Neuronal stem cell (in vitro differentiated cells): ENCODE measurements at regions not wholly inside any gene's neighbourhood (a gene's known extent, or its start where the extent isn't known, plus 50 kb on each side); places are given as distances from the start of the nearest gene placed in this dataset.

Experiments used
- DNase-seq: peaks from one replicate; pipeline ENCODE4 v3.0.0-alpha.2; 2013; ENCODE audit warnings: low spot score
- H2AFZ ChIP-seq: one replicate; pipeline ENCODE4 v1.6.1; 2013; ENCODE audit warnings: mild to moderate bottlenecking, low read length, inconsistent platforms
- H2AK5ac ChIP-seq: 2 replicates; pipeline ENCODE4 v1.6.1; 2013; ENCODE audit warnings: low read depth, mild to moderate bottlenecking, inconsistent platforms, low read length, moderate library complexity, mixed read lengths
- H2BK120ac ChIP-seq: 2 replicates; pipeline ENCODE4 v1.6.1; 2013; ENCODE audit warnings: low read depth, mild to moderate bottlenecking, inconsistent platforms, low read length, moderate library complexity, mixed read lengths
- H2BK12ac ChIP-seq: one replicate; pipeline ENCODE4 v1.6.1; 2013; ENCODE audit warnings: low read length, inconsistent platforms
- H2BK15ac ChIP-seq: 2 replicates; pipeline ENCODE4 v1.6.1; 2013; ENCODE audit warnings: mild to moderate bottlenecking, low read length, inconsistent platforms, mixed read lengths
- H2BK5ac ChIP-seq: one replicate; pipeline ENCODE4 v1.6.1; 2013; ENCODE audit warnings: inconsistent platforms, mild to moderate bottlenecking, low read length, moderate library complexity
- H3K14ac ChIP-seq: one replicate; pipeline ENCODE4 v1.6.1; 2013; ENCODE audit warnings: low read length, inconsistent platforms
- H3K18ac ChIP-seq: 2 replicates; pipeline ENCODE4 v1.6.1; 2013; ENCODE audit warnings: low read length, inconsistent platforms
- H3K23ac ChIP-seq: 2 replicates; pipeline ENCODE4 v1.6.1; 2013; ENCODE audit warnings: low read depth, mild to moderate bottlenecking, mixed read lengths, low read length, inconsistent platforms; ENCODE audit not compliant: poor library complexity
- H3K27ac ChIP-seq: replicated peaks from 3 replicates; pipeline ENCODE4 v1.5.1; 2013; ENCODE audit warnings: low read length, inconsistent platforms
- H3K27me3 ChIP-seq, 3 experiments: 2 replicates each; pipeline ENCODE4 v1.6.1; 2013; ENCODE audit warnings: low read length in 3 of 3, mild to moderate bottlenecking in 2 of 3, inconsistent platforms in 1 of 3, low read depth in 1 of 3, mixed read lengths in 1 of 3, moderate library complexity in 1 of 3; ENCODE audit not compliant: control insufficient read depth in 3 of 3, insufficient read depth in 3 of 3
- H3K36me3 ChIP-seq, 2 donors: replicated peaks in 1 of 2; 2 replicates each; pipeline ENCODE4 v1.6.1; 2013; ENCODE audit warnings: low read length in 2 of 2; ENCODE audit not compliant: control insufficient read depth in 2 of 2, insufficient read depth in 2 of 2
- H3K4ac ChIP-seq: 2 replicates; pipeline ENCODE4 v1.6.1; 2013; ENCODE audit warnings: inconsistent platforms, mild to moderate bottlenecking, low read length, moderate library complexity
- H3K4me1 ChIP-seq, 2 donors: 1 replicate in 1 of 2; 2 replicates in 1 of 2; pipeline ENCODE4 v1.6.1; 2013; ENCODE audit warnings: low read length in 2 of 2, low read depth in 1 of 2; ENCODE audit not compliant: control insufficient read depth in 2 of 2, insufficient read depth in 1 of 2
- H3K4me2 ChIP-seq: one replicate; pipeline ENCODE4 v1.6.1; 2013; ENCODE audit warnings: mild to moderate bottlenecking, low read length, inconsistent platforms; ENCODE audit not compliant: insufficient read depth, poor library complexity, severe bottlenecking
- H3K4me3 ChIP-seq, 2 donors: 2 replicates each; pipeline ENCODE4 v1.5.1; 2013; ENCODE audit warnings: low read length in 2 of 2, mild to moderate bottlenecking in 2 of 2, inconsistent platforms in 1 of 2, moderate library complexity in 1 of 2
- H3K79me1 ChIP-seq: one replicate; pipeline ENCODE4 v1.6.1; 2013; ENCODE audit warnings: low read depth, mild to moderate bottlenecking, inconsistent platforms, low read length, moderate library complexity
- H3K9ac ChIP-seq: one replicate; pipeline ENCODE4 v1.6.1; 2013; ENCODE audit warnings: mild to moderate bottlenecking, low read depth, low read length, inconsistent platforms; ENCODE audit not compliant: poor library complexity
- H3K9me3 ChIP-seq, 2 donors: replicated peaks in 1 of 2; 2 replicates each; pipeline versions ENCODE3 to v1.6.1; 2013; ENCODE audit warnings: low read length in 2 of 2, mild to moderate bottlenecking in 2 of 2, inconsistent platforms in 1 of 2, low read depth in 1 of 2, mixed read lengths in 1 of 2, moderate library complexity in 1 of 2; ENCODE audit not compliant: control insufficient read depth in 2 of 2, insufficient read depth in 1 of 2
- H4K8ac ChIP-seq: one replicate; pipeline ENCODE4 v1.6.1; 2013; ENCODE audit warnings: low read depth, mild to moderate bottlenecking, inconsistent platforms, low read length, moderate library complexity
- H4K91ac ChIP-seq: one replicate; pipeline ENCODE4 v1.6.1; 2013; ENCODE audit warnings: low read length, low read depth, mild to moderate bottlenecking, inconsistent platforms; ENCODE audit not compliant: poor library complexity
- WGBS, 2 donors: extraction: QIAGEN DNeasy Blood & Tissue Kit; methylation state at CpG; one replicate each; pipeline ENCODE4 v1.1.7; 2013; ENCODE audit warnings: missing lambda C conversion rate in 2 of 2, mixed read lengths in 1 of 2; ENCODE audit not compliant: insufficient read length in 2 of 2, insufficient replicate concordance in 1 of 2; ENCODE audit errors: extremely low coverage in 2 of 2; 5-methylcytosine and 5-hydroxymethylcytosine counted together

DNA sequence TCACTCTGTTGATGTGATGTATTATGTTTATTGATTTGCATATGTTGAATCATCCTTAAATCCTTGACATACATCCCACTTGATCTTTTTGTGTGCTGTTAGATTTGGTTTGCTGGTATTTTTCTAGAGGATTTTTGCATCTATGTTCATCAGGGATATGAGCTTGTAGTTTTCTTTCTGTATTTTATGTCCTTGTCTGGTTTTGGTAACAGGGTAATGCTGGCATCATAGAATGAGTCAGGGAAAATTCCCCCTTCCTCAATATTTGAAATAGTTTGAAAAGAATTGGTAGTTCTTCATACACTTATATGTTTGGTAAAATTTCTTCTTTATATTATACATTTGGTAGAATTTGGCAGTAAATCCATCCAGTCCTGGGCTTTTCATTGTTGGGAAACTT, 89.4 kb upstream of the SLC13A1 start:
- Histone ChIP-seq H3K4me2 (no peak overlapping the region), H3K14ac (no peak overlapping the region), H2BK12ac (no peak overlapping the region), H3K9ac (no peak overlapping the region), H2AFZ (no peak overlapping the region), H3K9me3 (peaks cover 0 to 2% of the 10 kb centered on the region in 2 donors), H2AK5ac (no peak overlapping the region), H3K4me1 (no peaks in the 10 kb centered on the region), H3K36me3 (no peaks in the 10 kb centered on the region), H3K27ac (no peak overlapping the region), H3K18ac (no peak overlapping the region), H4K91ac (no peak overlapping the region), H3K79me1 (no peaks in the 10 kb centered on the region), H4K8ac (no peak overlapping the region), H3K4me3 (no peak overlapping the region), H3K23ac (no peak overlapping the region), H2BK120ac (no peak overlapping the region), H2BK5ac (no peak overlapping the region), H3K27me3 (no peaks in the 10 kb centered on the region), H2BK15ac (no peak overlapping the region), H3K4ac (no peak overlapping the region)
- no peak for DNase-seq

DNA sequence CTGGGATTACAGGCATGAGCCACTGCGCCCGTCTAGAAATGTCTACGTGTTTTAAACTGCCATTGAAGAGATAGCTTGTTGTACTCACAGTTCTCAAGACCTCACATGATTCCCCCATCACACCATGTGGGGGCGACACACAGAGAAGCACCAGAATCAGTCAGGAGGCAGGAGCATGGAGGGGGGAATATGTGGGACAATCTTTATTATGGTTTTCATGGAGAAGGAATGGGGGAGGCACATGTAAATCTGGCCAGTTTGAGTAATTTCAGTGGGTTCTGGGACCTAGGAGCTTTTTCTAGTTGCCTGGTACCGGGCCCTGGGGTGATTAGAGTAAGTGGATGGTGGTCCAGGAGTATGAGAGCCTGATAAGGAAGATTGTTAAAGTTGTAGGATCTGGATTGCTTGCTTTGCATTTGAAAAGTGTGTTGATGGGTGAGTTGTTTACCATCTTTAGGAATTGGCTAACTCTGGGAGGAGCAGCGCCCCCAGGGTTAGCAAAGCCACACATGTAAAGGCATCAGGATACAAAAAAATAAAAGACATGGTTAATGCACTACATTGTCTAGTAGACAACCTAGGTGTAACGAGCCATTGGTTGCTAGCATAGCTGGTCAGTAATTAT, 85.4 kb upstream of the SLC13A1 start:
- H4K8ac ChIP-seq: no peak overlapping the region
- H3K4me2 ChIP-seq: no peak overlapping the region
- H2BK12ac ChIP-seq: no peak overlapping the region
- no peaks in the 10 kb centered on the region for H3K4me1 ChIP-seq
- H4K91ac ChIP-seq: no peak overlapping the region
- no peak overlapping the region for H2AFZ ChIP-seq
- H3K4me3 ChIP-seq: no peak overlapping the region
- H3K9me3 ChIP-seq: no peaks in the 10 kb centered on the region
- H3K79me1 ChIP-seq: no peaks in the 10 kb centered on the region
- no peaks in the 10 kb centered on the region for H3K36me3 ChIP-seq
- WGBS, 2 donors: no CpG with 5 or more reads among the region's 7 CpGs
- H2BK15ac ChIP-seq: no peak overlapping the region
- no peak overlapping the region for H2BK120ac ChIP-seq
- H3K27ac ChIP-seq: no peak overlapping the region
- H3K4ac ChIP-seq: no peak overlapping the region
- H3K27me3 ChIP-seq: no peaks in the 10 kb centered on the region
- no peak for DNase-seq
- H2BK5ac ChIP-seq: no peak overlapping the region
- no peak overlapping the region for H3K23ac ChIP-seq
- no peak overlapping the region for H2AK5ac ChIP-seq
- H3K14ac ChIP-seq: no peak overlapping the region
- H3K9ac ChIP-seq: no peak overlapping the region
- no peak overlapping the region for H3K18ac ChIP-seq

DNA sequence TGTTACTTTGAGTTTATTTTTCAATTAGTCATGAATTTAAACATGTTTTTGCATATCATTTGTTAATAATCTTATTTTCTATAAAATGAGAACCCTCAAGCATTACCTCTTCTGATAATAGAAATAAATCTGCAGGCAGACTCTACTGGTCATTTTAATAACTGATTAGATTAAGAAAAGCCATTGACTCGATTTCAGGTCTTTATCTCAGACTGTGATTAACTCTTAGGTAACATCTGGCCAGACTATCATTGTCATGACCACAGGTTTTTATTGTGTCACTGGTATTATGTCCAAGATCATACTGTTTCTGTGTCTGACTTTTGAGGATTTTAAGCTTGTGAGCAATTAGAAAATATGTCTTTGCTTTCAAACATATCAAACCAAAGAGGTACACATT, 83.6 kb upstream of the SLC13A1 start:
- Histone ChIP-seq H2AK5ac (no peak overlapping the region), H3K9ac (no peak overlapping the region), H4K91ac (no peak overlapping the region), H3K79me1 (no peaks in the 10 kb centered on the region), H3K4ac (no peak overlapping the region), H2BK12ac (no peak overlapping the region), H2BK120ac (no peak overlapping the region), H3K4me1 (no peaks in the 10 kb centered on the region), H2BK5ac (no peak overlapping the region), H3K14ac (no peak overlapping the region), H3K23ac (no peak overlapping the region), H4K8ac (no peak overlapping the region), H3K18ac (no peak overlapping the region), H2BK15ac (no peak overlapping the region), H3K27ac (no peak overlapping the region), H3K36me3 (no peaks in the 10 kb centered on the region), H3K27me3 (no peaks in the 10 kb centered on the region), H3K4me2 (no peak overlapping the region), H3K9me3 (no peaks in the 10 kb centered on the region), H3K4me3 (no peak overlapping the region), H2AFZ (no peak overlapping the region)
- no peak for DNase-seq
- WGBS, 2 donors: no CpG with 5 or more reads among the region's 1 CpG

DNA sequence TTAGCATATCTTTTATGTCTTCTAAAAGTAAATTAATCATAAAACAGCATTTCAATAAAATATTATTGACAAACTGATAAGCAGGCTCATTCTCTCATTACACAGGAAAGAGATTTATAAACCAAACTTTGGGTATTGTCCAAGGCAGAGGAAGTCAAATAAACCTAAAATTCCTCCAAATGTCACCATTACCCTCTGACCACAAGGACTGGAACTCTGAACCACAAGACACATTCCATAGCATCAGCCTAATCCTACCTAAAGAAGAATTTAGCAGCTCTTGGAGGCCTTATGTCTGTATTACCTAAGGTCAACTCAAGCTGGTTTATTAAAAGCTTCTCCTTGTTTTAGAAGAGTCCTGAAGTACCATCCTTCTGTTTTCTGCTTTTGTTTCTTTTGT, 82.4 kb upstream of the SLC13A1 start:
- no peak overlapping the region for H2BK15ac ChIP-seq
- H2AK5ac ChIP-seq: no peak overlapping the region
- no peak overlapping the region for H3K4me3 ChIP-seq
- H4K8ac ChIP-seq: no peak overlapping the region
- no peak overlapping the region for H2BK12ac ChIP-seq
- H3K27me3 ChIP-seq: no peaks in the 10 kb centered on the region
- no peak overlapping the region for H3K4ac ChIP-seq
- no peak overlapping the region for H3K18ac ChIP-seq
- no peaks in the 10 kb centered on the region for H3K79me1 ChIP-seq
- H4K91ac ChIP-seq: no peak overlapping the region
- H2BK5ac ChIP-seq: no peak overlapping the region
- no peak overlapping the region for H3K4me2 ChIP-seq
- H3K14ac ChIP-seq: no peak overlapping the region
- H3K23ac ChIP-seq: no peak overlapping the region
- no peak overlapping the region for H2AFZ ChIP-seq
- DNase-seq: no peak
- no peaks in the 10 kb centered on the region for H3K4me1 ChIP-seq
- no peak overlapping the region for H3K9ac ChIP-seq
- H3K9me3 ChIP-seq: no peaks in the 10 kb centered on the region
- no peak overlapping the region for H2BK120ac ChIP-seq
- H3K27ac ChIP-seq: no peak overlapping the region
- H3K36me3 ChIP-seq: no peaks in the 10 kb centered on the region
